22Rv1 (cell line): ENCODE measurements at regions not wholly inside any gene's neighbourhood (a gene's known extent, or its start where the extent isn't known, plus 50 kb on each side); places are given as distances from the start of the nearest gene placed in this dataset.

ENCODE experiments used
- H3K27ac ChIP-seq: fragments of 450-650 bp; 2 replicates; pipeline ENCODE4 v1.5.1; 2017
- ZFX ChIP-seq: fragments of 450-650 bp; IDR thresholded peaks from 2 replicates; pipeline ENCODE4 v1.6.1; 2017; ENCODE audit warnings: antibody characterized with exemption, borderline replicate concordance
- TF ChIP-seq, protein P1 (sequence below): fragments of 450-650 bp; IDR thresholded peaks from 2 replicates; pipeline ENCODE4 v1.5.1; 2017; ENCODE audit warnings: mild to moderate bottlenecking

DNA sequence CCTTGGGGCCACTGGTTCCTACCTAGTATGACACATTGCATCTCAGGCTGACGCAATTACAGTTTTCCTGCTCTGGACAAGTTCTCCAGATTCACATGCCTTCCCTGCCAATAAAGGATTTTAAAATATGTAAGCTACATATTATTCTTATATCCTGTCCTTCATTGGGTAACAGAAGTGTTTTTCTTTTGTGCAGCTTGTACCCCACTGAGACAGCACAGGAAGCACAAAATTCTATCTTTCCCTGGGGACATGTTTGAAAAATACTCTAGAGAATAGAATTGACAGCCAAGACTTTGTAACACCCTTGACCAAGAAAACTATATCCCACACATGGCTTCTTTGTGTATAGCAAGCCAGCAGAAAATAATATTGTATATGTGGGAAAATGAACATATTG, 456.8 kb downstream of the MAFB start:
- TF ChIP-seq ZFX, result no peak
- TF ChIP-seq, protein P1, sequence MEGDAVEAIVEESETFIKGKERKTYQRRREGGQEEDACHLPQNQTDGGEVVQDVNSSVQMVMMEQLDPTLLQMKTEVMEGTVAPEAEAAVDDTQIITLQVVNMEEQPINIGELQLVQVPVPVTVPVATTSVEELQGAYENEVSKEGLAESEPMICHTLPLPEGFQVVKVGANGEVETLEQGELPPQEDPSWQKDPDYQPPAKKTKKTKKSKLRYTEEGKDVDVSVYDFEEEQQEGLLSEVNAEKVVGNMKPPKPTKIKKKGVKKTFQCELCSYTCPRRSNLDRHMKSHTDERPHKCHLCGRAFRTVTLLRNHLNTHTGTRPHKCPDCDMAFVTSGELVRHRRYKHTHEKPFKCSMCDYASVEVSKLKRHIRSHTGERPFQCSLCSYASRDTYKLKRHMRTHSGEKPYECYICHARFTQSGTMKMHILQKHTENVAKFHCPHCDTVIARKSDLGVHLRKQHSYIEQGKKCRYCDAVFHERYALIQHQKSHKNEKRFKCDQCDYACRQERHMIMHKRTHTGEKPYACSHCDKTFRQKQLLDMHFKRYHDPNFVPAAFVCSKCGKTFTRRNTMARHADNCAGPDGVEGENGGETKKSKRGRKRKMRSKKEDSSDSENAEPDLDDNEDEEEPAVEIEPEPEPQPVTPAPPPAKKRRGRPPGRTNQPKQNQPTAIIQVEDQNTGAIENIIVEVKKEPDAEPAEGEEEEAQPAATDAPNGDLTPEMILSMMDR, result no peak
- H3K27ac ChIP-seq, result no peak overlapping the region

DNA sequence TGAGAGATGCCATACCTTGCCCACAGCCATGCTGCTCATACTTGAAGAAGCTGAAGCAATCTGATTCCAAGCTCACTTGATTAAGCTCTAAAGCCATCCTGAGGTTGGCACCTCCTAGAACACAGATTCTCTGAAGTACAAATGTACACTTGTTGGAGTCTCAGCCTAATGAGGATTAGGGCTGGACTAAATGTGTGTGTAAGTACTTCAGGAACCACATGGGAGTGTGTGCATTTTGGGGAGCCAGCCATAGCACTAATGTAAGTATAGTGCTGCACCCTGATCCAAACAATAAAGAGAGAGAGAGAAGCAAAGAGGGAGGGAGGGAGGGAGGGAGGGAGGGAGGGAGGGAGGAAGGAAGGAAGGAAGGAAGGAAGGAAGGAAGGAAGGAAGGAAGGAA, 458.6 kb downstream of the MAFB start:
- no peak overlapping the region for H3K27ac ChIP-seq

DNA sequence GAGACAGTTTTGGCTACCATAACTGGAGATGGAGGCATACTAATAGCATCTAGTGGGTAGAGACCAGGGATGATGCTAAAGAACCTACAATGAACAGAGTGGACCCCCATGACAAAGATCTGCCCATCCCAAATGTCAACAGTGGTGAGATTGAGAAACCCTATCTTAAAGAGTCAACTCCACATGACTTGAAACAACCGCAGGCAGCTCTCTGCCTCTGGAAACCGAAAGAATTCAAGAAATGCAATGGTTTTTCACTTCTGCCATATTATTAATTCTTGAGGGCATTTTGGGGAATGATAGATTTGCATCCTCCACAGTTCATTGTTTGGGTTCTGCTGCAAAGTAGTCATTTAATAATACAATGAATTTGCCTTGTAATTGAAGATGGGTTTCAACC, 463.4 kb downstream of the MAFB start:
- H3K27ac ChIP-seq, result no peak overlapping the region
- TF ChIP-seq ZFX, result no peak
- TF ChIP-seq, protein P1, result no peak

More for the DNA sequence above, 458.6 kb downstream of the MAFB start:
- TF ChIP-seq ZFX, result no peak

DNA sequence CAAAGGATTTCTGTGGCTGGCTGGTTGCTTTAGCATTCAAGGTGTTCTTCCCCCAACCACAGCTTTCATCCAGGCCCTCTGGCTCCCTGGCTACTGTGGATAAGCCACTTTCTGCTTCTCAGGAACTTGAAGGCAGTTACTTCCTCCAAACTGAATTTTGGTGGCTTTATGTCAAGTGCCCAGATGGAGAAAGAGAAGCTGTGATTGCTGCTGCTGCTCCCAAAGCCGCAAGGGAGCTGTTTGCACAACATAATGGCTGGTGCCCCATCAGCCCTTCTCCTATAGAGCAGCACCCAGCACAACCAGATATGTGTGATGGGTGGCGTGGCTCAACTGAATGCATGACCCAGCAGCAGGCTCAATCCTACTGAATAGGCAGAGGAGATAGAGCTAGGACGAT, 465.2 kb downstream of the MAFB start:
- TF ChIP-seq, protein P1, result no peak
- no peak for TF ChIP-seq ZFX
- H3K27ac ChIP-seq, result no peak overlapping the region

DNA sequence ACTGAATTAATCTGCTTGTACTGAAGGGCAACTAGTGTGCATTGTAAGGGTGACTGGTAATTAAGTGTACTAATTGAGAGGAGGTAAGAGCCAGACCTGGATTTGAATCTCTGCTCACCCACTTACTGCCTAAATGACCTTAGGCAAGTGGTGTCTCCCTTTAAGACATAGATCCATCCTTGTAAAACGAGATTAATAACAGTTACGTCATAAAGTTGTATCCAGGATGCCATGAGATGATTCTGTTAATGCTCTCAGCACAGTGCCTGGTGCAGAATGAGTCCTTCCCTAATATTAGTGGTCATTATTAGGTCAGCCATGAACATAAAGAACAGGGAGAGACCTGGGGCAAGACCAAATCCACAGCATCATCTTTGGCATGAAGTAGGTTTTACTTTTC, 470.1 kb downstream of the MAFB start:
- TF ChIP-seq, protein P1, result no peak
- no peak for TF ChIP-seq ZFX

DNA sequence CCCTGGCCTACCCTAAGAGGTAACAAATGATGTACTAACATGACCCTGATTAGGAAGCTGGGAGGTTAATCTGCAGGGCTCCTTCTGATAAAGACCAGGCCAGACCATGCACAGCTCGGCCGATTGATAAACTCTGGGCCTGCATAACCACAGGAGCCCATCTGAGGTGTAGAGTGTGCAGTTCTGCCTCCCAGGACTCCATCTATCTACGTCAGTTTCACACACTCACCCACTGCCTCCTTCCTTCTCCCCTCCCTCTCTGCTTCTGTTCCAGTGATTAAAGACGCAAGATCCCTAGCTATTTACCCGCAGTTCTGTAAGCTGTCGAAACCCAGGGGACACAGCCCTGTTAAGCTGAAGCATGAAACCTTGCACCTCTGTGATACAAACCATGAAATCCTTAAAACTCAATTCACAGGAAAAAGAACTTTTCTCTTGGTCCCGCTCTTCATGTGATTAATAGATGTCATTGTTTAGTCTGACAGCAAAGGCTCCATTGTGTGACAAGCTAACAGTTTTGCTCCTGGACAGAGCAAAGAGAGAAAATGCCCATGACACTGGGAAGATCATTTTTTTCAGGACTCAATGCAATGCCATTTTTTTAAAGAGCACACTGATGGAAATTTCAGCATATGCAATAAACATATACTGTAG, 470.6 kb downstream of the MAFB start:
- TF ChIP-seq ZFX, result no peak
- TF ChIP-seq, protein P1, result no peak
- no peak overlapping the region for H3K27ac ChIP-seq

More for the DNA sequence above, 470.1 kb downstream of the MAFB start:
- no peak overlapping the region for H3K27ac ChIP-seq

DNA sequence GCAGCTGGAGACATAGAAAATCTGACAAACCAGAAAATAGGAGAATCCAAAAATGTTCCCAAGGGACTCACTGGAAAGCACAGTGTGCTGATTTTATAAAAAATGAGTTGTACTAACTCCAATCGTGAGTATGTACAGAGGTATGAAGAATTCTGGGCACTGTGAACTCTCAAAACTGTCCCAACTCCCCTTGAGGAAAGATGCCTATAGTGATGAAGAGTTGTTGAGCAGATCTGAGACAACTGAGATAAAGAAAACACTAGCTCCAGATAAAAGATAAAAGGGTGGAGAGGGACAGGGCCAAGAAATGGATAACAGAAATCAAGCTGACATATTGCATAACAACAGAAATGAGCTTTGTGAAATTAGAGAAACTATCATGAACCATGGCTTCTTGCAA, 481.4 kb downstream of the MAFB start:
- H3K27ac ChIP-seq, result no peak overlapping the region

More for the DNA sequence above, 481.4 kb downstream of the MAFB start:
- no peak for TF ChIP-seq ZFX
- TF ChIP-seq, protein P1, result no peak
